ENCODE measurements at regions not wholly inside any gene's neighbourhood (a gene's known extent, or its start where the extent isn't known, plus 50 kb on each side); places are given as distances from the start of the nearest gene placed in this dataset.

DNA sequence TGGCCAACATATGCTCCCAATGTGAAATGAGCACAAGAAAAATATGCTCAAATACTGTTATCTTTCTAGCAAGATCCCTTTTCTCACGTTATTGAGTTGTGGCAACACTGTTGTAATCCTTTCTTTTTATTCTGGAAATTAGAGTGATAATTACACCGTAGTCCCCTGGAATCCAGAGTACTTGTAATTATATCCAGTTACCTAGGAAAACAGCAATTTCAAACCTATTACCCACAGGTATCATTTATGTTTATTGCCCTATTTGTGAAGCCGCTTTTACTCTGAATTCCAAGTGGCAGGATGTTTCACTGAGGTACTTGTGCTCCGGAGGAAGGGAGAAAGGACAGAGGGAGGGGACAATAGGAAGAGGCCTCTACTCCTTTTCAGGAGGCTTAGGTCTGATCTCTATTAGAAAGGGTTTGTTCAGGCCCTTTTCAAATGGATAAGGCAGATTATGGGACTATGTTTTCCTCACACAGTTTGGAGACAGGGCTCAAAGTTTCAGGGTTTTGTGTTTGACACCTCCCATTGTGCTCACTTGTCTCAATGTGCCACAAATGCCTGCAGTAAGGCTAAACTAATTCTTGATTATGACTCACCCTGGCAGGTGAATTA lies 646.6 kb downstream of the TUSC7 start:
- in situ Hi-C loops (cut with MboI; ENCODE audit: low sequenced_read_pairs) = no loop called here

DNA sequence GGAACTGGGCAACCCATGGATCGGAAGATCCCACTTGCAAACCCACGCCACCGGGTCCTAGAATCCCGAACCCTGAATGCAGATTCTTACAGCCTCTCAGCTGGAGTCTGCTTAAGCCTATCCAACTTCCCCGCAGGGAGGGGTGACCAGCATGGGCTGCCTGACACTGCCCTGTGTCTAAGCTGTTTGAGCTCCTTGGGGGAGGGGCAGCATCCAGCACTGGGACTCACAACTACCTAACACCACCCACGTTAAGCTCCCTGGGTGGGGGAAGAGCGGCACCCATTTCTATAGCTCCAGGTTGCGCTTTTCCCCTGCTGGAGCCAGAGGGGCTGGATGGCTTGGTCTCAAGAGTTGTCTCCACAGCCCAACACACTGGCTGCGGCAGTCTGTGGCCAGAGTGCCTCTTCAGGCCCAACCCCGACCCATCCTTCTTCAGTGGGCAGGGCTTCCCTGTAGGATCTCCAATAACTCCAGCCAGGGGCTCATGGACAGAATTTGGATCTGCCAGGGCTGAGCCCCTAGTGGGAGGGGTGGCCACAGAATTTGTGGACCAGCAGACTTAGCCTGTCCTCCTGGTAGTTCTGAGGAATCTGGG lies 649.2 kb downstream of the TUSC7 start:
- in situ Hi-C loops (cut with MboI; ENCODE audit: low sequenced_read_pairs) = no loop called here

DNA sequence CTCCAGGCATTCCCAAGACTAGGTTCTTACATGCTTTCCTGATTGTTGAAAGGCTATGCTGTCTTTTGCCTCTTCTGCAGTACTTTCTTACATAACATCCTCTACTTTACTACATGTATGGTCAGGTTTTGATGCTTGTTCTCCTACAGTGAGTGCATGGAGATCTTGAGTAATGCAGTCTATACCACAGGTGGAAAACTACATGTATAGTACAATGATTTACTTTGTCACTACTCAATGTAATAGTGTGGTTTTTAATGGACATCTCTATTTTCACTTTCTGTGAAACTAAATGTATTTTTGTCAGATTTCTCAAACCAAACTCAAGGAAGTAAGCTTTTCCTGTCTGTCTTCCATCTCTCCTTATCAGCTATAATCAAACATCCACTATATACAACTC lies 657.0 kb downstream of the TUSC7 start:
- in situ Hi-C loops (cut with MboI; ENCODE audit: low sequenced_read_pairs) = no loop called here

DNA sequence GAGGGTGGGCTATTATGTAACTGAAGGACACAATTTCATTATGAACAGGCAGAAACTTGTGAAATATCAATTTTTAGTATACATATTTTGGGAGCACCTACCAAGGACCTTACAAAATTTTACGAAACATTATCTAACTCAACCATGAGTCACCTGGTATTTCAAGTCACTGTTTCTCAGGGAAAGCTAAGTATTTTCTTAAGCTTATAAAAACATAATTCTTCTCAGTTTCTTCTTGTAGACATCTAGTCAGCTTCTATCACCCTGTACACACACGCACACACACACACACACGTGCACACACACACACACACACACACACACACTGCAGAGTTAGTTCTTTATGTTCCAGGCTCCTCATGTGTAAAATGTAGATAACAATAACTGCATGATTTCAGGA lies 658.3 kb downstream of the TUSC7 start:
- in situ Hi-C loops (cut with MboI; ENCODE audit: low sequenced_read_pairs) = no loop called here

DNA sequence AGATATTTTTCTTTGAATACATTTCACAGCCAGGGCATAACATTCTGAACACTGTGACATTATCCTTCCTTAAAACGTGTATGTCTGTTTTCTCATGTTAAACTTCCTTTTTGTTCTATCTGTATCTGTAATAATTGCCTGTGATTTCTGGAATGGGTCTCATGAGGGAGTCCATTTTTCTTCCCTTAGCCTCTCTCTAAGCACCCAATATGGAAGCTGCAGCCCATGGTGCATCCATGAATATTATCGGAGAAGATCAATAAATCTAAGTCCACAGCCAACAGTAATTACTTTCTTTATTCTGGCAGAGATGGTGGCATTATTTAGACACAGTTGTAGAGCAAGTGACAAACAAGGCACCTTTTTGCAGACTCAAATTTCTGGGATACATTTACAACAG lies 671.1 kb downstream of the TUSC7 start:
- in situ Hi-C loops (cut with MboI; ENCODE audit: low sequenced_read_pairs) = no loop called here

DNA sequence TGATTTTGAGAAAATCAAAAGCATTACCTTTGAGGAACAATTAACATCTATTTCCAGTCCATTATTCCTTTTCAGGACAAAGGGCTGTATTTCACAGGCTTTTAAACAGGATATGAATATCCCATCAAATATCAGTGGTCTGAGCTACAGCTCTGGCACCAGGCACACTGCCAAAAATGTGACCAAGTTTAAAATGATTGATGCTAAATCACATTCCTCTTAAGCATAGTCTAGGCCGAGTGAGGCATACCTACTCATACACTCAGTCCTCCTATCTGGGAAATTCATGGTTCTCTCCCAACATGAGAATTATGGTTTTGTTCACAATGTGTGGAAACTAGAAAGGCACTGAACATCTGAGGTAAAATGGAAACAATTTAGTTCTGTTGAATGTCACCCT lies 683.5 kb downstream of the TUSC7 start:
- in situ Hi-C loops (cut with MboI; ENCODE audit: low sequenced_read_pairs) = no loop called here

DNA sequence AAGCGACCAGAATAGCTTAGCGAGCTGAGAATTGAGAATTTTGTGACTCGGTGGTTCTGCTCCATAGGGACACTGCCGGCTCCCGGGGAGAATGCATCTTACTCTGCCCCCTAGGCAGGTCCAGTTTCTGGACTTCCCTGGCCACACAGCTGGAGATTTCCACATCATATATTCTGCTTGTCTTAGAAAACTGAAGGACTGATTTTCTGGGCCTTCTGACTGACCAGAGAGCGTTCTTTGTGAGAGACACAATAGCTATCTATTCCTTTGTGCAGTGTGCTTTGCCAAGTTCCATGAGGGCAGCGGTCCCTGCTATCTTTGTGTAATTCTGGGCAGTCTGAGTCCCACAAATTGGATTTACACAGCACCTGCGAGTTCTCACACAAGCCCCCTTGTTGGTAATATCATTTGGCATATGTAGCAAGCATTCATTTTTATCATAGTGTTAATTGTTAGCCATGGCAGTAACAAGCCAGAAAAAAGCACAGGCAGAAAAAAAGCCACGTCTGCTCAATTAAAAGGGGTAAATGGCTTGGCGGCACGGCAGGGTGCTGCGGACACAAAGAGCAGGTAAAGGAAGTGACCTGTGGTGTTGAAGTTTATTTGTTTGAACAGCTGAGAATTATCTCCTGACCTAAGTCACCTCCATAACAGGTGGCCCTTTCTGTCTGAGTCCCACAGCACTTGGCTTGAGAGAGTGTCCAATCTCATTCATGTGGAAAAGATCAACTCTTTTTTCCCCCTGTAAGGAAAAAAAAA lies 688.7 kb downstream of the TUSC7 start:
- in situ Hi-C loops (cut with MboI; ENCODE audit: low sequenced_read_pairs) = no loop called here

DNA sequence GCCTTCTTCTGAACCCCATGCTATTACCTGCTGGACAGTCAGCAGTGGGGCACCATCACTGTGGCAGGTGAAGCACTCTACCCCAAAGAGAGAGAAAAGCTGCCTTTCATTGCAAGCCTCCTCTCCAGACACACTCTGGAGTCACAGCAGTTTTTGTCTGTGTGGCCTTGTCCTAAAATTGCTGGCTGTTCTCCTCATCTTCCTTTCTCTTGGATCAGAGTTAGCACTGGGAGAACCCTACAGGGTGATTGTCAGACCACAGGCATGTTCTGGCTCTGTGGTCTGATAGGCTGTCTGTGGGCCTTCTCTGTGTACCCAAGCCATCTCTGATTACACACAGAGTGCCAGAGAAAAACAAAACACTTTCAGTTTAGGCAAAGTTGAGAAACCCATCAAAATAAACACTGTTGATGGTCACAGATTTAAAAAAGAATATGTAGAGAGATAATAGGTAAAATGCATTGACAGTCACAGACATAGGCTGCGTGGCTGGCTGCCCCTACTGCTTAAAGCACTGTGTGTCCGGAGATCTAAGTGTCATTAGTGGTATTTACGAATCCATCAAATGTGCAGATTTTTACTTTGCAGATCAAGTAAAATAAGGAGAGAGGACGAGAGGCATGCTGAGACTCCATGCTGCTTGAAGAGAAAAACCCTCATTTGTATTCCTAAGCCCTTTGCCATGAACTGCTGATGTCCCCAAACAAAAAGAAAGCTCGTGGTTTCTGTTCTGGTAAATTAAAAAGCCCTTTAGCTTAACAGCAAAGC lies 689.9 kb downstream of the TUSC7 start:
- in situ Hi-C loops (cut with MboI; ENCODE audit: low sequenced_read_pairs) = no loop called here

DNA sequence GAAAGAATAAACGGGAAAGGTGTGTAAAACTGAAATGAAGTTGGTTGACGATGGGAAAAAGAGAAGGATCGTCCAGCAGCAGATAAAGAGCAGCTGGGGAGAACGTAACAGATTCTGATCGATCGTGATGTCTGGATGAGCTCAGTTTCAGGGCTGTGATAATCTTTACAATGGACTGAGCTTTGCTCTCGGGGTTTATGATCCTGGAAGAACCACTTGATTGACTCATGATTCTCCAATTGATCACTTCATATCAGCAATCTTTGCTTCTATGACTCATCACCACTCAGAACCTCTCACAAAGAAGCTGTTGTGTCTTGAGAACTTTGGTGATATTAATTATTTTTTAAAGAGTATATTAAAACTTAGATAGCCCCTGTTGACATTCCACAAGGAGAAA lies 690.7 kb downstream of the TUSC7 start:
- in situ Hi-C loops (cut with MboI; ENCODE audit: low sequenced_read_pairs) = no loop called here

DNA sequence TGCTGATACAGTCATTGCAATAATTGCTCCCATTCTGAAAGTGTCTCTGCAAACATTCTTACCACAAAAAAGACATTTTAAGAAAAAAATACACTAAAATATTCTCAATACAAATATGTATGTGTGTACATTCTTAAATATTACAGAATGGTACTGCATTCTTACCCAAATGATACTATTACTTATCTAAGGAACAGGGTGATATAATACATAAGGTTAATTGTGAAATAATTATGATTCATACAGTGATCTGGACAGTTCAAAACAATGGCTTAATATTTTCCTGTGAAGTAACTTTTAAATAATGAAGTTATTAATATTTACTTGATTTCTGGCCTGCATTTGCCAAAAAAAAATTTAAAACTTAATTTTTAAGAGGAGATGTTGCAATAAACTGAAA lies 694.6 kb downstream of the TUSC7 start:
- in situ Hi-C loops (cut with MboI; ENCODE audit: low sequenced_read_pairs) = no loop called here

DNA sequence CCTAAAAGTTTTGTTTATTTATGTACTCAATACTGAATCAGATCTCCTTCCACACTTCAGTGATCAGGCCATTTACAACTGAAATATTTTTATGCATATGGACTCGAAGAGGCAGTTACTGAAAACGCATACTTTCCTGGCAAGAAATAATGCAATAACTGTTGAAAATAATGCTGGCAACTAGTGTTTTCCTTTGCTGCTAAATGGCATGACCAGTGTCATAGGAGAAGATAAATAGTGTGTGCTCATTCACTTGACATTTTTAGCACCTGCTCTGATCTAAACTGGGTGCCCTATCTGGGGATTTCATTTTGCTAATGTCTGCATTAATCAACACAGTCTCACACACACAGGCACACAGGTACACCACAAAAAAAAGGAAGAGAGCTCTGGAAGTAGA lies 695.2 kb downstream of the TUSC7 start:
- in situ Hi-C loops (cut with MboI; ENCODE audit: low sequenced_read_pairs) = no loop called here

DNA sequence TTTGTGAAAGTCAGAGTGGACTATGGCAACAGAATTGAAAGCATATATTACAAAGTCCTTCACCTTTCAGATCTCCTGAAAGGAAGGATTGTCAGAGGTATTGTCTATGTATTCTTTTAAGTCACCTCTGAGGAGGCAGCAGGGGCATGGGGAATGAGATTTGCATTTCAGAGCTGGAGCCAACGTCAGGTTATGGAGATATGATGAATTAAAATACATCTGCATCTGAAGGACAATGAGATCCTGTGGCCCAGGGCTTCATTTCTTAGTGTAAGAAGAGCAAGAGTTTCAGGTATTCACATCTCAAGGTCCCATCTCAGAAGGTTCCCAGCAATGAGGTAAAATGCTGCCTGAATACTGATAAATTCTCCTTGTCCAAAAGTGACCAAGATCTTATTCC lies 695.8 kb downstream of the TUSC7 start:
- in situ Hi-C loops (cut with MboI; ENCODE audit: low sequenced_read_pairs) = no loop called here

DNA sequence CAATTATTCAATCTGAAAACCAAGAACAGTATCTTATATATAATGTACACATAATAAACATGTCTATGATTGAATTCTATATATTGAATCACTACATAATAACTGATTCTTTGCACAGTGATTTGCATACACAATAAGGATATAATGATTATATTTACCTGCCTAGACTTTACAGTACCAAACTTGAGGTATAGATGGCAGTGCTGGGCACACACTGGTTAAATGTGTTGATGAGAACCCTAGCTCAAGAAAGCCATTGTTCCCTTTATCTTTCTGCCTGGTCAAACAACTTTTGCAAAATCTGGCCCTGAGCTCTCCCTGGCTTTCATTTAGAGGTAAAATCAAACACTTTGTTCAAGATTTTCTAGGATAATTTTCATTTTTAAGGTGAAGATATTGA lies 697.7 kb downstream of the TUSC7 start:
- in situ Hi-C loops (cut with MboI; ENCODE audit: low sequenced_read_pairs) = no loop called here

DNA sequence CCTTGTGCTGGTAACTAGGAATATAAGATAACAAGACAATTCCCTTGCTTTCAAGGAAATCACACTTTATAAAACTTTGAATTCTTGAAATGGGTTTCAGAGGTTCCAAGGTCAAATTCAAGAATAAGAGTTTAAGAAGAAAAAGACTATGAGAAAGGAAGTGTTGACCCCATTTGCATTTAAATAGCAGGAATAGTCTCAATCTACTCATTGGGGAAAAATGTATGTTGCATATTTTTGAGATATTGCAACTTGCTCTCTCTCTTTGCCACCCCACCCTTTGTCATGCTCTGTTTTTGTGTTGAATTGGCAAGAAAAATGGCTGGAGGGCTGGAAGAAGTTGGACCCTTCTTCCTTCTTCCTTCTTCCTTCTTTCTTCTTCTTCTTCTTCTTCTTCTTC lies 699.2 kb downstream of the TUSC7 start:
- in situ Hi-C loops (cut with MboI; ENCODE audit: low sequenced_read_pairs) = no loop called here

DNA sequence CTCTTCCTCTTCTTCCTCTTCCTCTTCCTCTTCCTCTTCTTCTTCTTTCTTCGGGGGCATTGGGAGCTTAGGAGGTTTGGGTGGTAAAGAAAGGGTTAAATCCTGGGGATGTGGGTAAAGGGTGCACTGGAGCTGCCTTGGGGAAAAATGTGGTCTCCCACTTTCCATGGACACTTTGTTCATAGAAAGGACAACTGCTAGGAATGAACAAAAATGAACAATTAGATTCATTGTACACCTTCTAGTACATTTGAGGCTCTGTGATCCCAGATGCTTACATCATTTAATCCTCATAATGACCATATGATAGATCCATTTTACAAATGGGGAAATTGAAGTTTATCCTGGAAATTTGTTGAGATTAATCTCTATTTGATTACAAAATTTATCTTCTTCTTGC lies 699.7 kb downstream of the TUSC7 start:
- in situ Hi-C loops (cut with MboI; ENCODE audit: low sequenced_read_pairs) = no loop called here

DNA sequence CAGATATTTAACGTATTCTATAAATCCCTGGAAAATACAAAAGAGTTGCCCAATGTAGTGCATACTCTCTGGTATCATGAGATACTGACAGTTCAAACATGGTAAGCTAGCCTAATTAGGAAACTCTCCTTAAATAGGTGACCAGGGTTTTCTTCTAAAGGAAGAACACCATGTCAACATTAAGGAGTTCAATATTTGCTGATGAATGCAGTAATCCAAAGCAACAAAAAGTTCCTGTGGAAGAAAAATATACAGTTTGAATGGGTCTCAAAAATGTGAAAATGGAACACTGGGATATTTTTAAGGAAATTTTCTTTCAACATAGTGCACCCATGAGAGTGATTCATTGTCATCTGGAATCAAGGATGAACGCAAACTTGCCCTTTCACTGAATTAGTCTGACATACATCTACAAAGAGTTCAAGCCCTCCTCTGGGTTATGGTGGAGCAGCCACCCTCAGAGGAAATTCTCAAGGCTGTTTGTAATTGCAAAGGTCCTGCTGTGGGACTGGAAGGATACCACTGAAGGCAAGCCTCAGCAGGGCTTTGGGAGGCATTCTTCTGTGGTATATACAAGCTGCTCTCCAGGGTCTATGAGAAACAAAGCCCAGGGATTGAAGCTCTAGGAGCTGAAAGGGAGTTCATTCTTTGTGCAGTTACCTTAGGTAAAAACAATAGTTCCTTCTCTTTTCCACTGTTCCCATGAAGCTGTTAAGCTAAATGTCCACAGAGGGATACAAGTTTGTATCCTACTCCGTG lies 700.3 kb downstream of the TUSC7 start:
- in situ Hi-C loops (cut with MboI; ENCODE audit: low sequenced_read_pairs) = no loop called here

DNA sequence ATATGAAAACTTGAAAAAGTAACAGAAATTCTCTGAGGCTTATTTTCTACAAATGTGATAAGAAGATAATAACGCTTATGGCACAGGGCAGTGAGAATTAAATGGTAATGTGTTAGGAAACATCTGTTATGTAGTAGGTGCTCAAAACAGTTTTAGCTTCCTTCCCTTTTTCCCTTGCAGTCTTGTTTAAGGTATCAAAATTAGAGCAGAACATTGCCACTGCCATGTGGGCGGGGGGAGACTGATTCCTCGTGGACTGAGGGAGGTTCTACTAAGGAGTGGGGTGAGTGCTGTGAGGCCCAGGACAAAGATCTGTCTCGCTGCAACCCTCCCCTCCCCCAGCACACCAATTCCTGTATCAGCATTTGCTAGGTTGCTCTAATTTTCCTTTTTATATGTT lies 702.4 kb downstream of the TUSC7 start:
- in situ Hi-C loops (cut with MboI; ENCODE audit: low sequenced_read_pairs) = no loop called here

DNA sequence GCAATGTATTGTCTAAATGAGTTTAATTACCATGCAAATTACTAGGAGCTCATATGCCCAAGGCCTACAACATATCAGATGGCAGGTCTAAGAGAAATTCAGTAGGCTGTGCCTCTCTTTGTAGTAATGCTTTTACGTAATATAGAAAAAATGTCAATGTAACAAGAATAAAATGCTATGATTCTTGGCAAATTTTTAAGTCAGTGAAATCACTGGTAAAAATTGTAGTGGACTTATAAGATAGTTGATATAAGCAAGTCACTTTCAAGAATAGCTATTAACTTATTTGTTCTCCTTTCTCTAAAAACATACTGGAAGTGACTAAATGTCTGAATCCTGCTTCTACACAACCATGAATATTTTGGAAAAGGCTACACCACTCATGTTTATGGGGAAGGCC lies 707.8 kb downstream of the TUSC7 start:
- in situ Hi-C loops (cut with MboI; ENCODE audit: low sequenced_read_pairs) = no loop called here

DNA sequence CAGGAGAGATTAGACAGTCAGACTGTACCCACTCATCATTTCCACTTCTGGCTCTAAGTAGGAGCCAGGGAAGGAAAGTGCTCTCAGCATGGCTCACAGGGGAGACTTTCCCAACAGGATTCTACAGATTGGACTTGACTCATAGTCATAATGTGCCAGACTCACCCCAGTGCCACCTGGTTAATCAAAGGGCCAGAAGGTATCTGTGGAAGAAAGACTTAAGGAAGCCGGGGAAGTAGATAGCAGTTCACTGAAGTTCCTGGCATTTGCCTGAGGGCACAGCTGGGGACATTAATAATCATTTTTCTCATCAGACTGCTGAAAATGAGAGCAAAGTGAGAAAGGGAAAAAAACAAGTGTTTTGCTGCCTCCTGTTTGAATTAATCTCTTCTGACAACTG lies 717.5 kb downstream of the TUSC7 start:
- in situ Hi-C loops (cut with MboI; ENCODE audit: low sequenced_read_pairs) = no loop called here

DNA sequence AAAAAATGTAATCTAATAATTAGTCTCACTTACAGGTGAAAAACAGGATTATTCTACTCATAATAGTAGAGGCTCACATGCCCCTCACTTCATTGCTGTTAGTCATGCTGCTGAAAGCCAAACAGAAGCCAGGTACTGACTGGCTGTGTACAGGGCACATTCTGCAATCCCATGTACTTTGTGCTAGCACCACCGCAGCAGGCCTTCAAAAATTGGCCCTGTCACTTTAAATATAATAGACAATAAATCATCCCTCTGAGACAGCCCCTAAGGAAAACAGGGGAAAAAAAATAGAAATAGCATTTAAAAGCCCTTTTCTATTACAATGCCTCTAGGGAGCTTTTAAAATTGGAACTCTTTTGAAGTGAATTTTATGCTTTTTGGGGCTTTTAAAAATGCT lies 723.8 kb downstream of the TUSC7 start:
- in situ Hi-C loops (cut with MboI; ENCODE audit: low sequenced_read_pairs) = no loop called here

All from HL-60/S4 treated with phorbol 12-myristate 13-acetate at 8.2 ng/mL for 4 days and 3 days (cell line).